Stimulated activated CD8-positive, alpha-beta memory T cell treated with anti-CD3 and anti-CD28 coated beads, Interleukin-2, amount 100 ng/mL, for 48 hours (primary cell): ENCODE measurements at regions not wholly inside any gene's neighbourhood (a gene's known extent, or its start where the extent isn't known, plus 50 kb on each side); places are given as distances from the start of the nearest gene placed in this dataset.

Experiments
- DNase-seq, 2 donors: peaks; one replicate each; pipeline ENCODE4 v3.0.0-alpha.2; 2020; ENCODE audit warnings: low read depth in 2 of 2

DNA sequence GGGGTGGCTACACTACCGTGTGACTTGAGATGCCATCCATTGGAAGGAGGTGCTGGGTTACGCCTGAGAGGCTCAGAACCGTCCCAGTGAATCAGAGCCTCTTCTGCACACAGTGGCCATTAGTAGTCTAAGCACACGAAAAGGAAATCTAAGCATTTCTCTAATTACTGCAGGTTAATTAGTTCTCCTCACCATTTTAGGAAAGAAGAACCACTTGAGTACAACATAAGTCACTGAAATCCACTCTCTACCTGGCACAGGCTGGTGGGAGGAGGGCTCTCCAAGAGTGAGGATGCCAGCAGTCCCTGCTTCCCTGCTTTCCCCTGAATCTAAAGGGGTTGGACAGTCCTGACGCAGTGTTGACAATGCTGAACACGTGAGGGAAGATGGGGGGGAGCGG lies 606.3 kb downstream of the NPHP4 start:
- DNase-seq: no peak

DNA sequence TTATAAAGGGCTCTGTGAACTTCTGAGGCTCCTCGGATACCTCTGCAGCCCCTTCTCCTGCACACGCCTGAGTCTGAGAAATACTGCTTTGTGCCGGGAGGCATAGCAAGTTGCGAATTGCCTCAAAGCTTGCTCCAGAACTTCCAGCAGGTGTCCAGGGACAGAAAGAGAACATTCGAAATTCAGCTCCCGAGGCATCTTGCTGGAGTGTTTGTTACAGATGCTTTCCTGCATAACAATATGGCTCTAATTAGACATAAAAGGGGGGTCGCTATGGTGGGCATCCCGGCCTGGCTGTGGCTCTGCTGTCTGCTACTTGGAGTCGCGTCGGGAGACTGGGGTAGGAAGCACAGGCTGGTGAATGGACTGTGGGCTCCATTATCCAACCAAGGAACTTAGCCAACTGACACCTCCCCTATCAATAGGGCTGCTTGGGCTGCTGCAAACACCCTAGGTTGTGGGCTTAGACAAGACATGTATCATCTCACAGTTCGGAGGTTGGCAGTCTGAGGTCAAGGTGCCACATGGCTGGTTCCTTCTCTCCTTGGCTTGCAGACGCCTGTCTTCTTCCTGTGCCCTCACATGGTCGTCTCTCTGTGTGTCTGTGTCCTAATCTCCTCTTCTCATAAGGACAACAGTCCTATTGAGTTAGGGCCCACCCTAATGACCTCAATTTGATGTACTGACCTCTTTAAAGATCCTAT lies 607.0 kb downstream of the NPHP4 start:
- DNase-seq: no peak

DNA sequence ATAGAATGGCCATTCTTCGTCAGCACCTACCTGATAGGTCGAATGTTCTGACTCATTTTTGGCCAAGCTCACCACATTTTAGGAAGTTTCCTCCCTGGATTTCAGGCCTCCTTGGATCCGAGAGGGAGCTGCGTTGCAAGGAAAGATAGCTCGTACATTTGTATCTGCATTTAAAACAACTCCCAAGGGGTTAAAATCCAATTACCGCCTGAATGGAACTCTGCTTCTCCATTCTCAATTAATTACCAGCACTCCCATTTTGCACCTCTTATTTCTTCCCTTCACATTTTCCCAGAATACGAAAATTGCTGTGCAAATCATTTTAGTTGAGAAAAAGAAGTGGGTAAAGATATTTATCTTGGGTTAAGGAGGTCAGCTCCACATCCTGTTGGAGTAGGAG lies 610.7 kb downstream of the NPHP4 start:
- no peak for DNase-seq

DNA sequence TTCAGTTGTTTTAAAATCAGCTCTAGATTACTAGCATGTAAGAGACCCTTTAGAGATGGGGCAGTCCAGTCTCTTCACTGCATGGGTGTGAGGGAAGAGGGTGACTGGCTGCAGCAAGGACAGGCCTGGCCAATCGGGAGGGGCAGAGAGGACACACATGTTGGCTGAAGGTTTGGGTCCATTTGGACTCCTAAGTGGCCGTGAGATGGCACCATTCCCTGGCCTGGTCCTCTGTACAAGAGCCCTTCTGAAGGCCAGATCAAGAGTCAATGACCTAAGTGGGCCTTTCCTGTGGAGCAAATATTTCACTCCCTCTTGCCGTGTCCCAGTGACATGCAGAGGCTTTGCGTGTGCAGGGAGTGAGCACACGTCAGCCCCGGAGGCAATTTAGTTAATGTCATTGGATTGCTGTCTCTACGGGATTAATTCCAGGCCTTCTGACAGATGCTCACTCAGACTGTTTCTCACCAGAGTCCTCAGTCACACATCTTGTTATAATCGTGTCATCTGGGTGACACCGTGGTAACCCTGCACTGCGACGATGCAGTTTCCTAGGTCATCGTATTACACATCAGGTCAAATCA lies 613.0 kb downstream of the NPHP4 start:
- DNase-seq: no peak

DNA sequence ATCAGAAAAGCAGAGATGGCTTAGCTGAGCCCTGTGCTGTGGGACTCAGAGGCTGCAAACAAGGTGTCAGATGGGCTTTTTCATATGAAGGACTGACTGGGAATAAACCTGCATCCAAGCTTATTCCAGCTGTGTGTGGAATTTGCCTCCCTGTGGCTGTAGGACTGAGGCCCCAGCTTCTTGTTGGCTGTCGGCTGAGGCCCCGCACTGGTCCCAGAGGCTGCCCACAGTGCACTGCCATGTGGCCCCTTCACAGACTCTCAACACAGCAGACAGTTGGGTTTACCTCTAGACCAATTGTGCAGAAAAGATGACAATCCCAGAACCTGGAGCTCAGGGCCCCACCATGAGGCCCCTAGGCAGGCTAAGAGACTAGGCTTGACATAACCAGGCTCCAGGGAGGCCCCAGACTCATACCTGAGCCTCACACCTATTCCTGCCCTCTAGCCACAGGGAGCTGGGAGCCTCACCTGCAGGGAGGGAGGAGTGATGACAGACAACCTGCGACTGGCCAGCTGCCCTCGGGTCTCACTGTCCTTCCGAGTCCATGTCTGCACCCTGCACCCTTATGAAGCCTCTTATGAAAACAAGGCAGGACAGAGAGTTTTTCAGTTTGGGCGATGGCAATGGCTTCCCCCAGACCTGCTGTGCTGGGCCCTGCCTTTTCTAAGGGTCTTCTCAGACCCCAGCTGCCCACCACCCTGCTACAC lies 615.5 kb downstream of the NPHP4 start:
- DNase-seq: no peak

DNA sequence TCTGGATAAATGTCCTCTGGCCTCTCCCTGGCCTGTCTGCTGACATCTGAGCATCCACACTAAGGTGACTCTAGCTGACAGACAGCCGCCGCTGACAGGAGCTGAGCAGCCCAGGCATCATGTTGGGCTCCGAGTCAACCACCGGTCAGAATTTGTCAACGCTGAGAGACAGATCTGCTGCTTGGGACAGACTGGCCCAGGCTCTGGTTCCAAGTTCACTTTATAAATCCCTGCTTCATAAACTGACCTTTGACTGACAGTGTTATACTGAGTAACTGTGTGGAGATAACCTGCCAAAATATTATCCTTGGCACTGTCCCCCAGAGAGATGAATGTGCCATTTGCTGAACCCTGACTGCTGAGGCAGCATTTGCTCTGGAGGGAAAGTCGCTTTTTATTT lies 616.7 kb downstream of the NPHP4 start:
- no peak for DNase-seq

DNA sequence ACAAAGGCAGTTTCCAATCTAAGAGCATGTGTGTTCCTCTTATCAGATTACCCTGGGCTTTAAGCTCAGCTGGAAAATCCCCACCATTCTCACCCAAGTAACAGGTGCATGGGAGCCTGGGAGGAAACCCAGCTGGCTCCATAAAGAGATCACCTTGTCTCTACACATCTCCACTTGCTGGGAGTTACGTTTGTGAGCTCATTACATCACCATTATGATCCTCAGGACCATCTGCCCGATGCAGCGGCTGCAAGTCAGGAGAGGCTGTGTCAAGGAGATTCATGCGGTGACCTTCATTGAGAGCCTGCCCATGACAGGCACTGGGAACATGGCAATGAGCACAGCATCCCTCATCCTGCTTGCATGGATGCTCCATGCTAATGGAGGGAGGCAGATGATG lies 618.0 kb downstream of the NPHP4 start:
- no peak for DNase-seq

DNA sequence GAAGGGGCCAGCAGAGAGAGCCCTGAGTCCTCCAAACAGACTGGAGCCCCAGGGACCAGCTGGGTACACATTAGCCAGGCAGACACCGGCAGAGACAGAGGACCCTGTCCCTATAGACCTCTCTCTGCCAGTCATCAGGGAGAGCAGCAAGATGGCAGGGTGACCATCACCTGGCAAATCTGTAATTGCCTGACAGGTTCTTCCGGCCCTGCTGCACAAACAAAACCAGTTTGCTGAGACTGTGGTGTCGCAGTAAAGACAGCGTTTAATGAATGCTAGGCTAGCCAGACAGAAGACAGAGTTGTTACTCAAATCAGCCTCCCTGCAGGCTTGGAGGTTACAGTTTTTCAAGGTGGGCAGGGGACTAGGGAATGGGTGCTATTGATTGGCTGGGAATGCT lies 618.9 kb downstream of the NPHP4 start:
- no peak for DNase-seq

DNA sequence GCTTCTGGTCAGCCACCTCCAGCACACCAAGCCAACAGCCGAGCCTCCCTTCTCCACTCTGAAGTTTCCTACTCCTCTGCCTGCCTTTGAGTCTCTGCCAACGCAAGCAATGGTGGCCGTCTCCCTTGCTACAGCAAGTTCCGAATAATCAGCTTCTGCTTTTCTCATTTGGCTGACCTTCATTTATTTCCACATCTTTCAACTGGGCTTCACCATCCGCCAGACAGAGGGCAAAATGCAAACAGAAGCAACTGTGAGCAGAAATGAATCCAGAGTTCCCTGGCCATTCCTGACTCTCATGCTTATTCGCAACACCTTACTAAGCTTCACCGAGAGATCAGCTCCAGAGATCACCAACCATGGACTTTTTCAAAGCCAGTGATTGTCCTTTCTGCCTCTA lies 621.0 kb downstream of the NPHP4 start:
- no peak for DNase-seq

DNA sequence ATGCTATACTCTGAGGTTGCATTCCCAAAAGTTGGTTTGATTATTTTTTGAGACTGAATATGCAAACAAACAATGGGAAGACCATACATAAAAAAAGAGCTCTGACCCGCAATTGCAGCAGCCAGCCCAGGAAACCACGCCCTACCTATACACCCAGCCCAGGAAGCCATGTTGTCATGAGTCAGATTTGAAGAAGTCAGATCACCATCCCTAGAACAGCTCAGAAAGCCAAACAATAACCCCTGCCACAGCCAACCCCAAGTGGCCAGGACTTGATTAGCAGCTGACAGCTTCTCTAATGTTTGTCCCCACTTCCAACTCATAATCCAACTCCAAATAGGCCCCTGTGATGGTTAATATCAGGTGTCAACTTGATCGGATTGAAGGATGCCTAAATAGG lies 621.9 kb downstream of the NPHP4 start:
- no peak for DNase-seq

DNA sequence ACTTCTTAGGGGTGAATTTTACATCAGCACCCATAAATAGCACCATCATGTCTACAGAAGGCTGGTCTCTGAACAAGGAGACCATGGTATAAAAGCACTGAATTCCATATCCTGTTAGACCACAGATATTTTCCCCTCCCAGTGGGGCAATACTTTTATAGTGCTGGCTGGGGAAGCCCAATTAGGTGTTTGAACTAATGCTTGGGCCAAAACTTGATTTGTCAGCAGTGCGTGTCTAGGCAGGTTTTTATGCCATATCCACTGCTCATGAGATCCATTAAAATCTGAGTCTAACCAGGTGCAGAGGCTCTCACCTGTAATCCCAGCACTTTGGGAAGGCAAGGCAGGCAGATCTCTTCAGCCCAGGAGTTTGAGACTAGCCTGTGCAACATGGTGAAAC lies 623.0 kb downstream of the NPHP4 start:
- no peak for DNase-seq

DNA sequence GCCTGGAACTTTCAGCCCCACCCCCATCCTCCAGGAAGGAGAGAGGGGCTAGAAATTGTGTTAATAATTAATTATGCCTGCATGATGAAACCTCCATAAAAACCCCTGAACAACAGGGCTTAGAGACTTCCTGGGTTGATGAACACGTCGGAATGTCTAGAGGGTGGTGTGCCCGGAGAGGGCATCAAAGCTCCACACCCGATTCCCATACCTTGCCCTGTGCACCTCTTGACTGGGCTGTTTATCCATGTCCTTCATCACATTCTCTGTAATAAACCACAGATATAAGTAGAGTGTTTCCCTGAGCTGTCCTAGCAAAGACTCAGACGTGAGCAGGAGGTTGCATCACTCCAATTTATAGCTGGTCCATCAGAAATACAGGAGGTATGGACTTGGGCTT lies 624.0 kb downstream of the NPHP4 start:
- no peak for DNase-seq

DNA sequence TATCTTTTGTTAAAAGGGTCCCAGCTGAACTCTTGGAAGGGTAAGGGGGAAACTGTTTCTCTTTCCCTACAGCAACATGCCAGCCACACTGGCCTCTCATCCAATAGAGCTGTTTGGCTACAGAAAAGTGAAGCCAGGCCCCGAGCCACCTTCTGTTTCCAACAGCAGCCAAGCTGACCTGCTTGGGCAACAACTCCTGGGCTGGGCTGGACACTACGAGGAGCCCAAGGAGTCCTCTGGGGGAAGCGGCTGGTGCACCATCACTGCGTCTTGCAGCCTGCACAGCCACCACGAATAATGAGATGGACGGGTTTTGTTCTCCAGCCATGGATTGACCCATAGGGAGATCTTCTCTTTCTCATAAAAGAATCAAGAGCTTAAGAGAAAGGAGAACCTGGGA lies 624.9 kb downstream of the NPHP4 start:
- no peak for DNase-seq

DNA sequence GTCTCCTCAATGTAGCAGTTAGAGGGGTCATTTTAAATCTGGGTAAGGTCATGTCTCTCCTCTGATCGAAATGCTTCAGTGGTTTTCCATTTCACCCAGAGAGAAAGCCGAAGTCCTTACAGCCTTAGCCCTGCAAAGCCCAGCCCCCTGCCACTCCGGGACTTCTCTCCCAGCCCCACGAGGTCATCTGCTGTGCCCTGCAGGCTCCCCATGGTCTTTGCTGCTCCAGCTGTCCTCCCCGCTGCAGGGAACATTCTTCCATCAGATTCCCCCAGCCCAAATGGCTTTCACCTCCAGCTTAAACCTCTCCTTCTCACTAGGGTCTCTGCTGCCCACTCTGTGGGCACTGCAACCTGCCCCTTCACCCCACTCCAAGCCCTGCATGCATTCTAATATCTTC lies 626.5 kb downstream of the NPHP4 start:
- DNase-seq: no peak

DNA sequence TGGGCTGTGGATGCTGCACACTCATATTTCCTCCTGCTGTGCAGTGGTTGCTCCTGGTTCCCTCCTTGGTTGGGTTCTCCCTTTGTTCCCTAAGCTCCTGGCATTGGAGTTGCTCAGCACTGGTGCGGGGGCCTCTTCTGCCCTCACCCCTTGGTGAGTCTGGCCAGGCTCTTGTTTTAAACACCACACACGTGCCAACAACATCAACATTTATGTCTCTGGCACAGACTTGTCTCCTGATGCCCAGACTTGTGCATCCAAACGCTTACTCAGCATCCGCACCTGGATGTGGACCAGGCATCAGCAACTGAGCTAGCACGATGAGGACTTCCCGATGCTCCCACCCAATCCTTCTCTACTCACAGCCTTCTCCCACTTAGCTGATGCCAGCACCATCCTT lies 627.6 kb downstream of the NPHP4 start:
- DNase-seq: no peak

DNA sequence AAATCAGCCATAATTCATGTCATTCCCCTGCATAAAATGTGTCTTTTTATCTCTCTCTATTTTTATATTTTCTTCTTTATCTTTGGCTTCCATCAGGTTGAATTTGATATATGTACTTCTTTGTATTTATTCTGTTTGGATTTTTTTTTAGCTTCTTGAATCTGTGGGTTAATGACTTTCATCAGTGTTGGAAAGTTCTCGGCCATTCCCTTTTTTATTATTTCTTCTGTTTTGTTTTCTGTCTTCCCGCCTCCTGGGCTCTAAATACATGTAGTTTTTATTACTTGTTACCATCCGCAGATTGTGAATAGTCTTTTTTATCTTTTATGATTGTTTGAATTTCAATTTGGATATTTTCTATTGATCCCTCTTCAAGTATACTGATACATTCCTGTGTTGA lies 637.5 kb downstream of the NPHP4 start:
- no peak for DNase-seq

DNA sequence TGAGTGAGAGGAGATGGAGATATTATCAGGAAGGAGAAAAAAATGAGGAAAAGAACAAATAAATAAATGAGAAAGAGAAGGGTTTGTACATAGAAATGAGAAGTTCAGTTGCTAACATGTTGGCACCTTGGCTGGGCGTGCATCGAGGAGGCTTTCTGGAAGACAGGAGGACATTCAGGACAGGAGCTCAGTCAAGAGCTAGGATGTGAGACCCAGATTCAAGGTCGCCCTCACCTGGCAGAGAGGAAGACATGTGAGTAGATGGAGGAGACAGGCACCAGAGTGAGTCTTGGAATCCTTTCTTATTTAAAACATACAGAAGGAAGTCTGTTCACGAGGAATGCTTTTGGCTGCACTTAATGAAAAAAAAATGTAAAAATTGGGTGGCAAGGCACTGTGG lies 640.9 kb downstream of the NPHP4 start:
- no peak for DNase-seq

DNA sequence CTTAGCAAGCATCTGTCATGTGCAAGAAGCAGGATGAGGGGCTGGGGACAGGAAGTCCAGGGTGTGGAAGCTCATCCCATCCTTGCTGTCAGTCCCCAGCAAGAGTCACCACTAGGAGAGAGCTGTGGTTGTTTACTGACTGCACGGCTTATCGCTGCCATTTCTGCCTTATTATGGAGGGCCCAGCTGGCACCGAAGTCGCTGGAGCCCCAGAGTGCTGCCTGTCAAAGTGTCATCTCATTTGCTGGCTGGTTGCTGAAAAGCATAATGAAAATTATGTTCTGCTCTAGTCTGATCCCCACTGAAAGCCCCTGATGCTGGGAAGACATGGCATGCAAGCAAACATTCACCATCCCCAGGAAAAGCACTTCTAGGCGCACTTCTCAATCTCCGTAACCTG lies 642.7 kb downstream of the NPHP4 start:
- DNase-seq: no peak

DNA sequence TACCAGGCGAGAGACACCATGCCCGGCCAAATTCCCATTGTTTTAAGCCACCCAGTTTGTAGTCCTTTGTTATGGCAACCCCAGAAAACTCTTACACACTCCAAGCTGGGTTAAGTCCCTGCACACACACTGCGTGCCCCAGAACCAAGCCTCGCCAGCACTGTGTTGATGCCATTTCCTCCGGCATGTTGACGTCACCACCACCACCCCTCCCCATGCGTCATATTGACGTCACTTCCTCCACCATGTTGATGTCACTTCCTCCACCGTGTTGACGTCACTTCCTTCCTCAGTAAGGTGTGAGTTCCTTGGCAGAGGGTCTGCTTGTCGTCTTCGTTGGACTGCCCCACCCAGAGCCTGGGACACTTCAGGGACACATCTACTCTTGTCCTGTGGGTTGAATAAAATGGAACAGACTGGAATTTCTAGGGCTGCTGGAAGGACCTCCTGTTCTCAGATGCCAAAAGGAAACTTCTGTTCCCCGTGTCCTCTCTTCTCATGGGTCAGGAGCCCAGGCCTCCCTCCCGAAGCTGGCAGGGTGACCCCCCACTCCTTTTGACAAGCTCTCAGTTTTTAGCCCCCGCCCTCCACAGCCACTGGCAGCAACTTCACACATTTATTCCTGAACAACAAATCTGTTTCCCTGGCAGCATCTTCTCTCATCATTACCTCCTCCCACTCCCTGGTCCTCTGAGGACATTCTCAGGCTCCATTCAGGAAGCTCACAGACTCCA lies 643.3 kb downstream of the NPHP4 start:
- no peak for DNase-seq

DNA sequence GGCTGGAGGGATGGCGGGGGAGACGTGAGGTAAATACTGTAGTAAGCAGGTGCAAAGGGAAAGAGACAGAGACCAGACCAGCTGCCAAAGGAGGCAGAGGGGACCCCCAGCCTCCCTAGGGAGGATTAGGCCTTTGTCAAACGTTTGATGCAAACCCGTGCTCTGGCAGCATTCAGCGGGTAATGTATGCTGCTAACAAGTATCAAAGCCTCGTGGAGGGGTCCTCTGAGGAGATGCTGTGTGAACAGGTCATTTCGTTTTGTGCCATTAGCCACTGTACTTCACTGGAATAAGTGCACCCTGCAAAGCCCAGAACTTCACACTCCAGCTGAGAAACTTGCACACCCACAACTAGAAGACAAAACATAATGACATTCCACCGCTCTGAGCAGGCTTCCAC lies 644.5 kb downstream of the NPHP4 start:
- DNase-seq: no peak

DNA sequence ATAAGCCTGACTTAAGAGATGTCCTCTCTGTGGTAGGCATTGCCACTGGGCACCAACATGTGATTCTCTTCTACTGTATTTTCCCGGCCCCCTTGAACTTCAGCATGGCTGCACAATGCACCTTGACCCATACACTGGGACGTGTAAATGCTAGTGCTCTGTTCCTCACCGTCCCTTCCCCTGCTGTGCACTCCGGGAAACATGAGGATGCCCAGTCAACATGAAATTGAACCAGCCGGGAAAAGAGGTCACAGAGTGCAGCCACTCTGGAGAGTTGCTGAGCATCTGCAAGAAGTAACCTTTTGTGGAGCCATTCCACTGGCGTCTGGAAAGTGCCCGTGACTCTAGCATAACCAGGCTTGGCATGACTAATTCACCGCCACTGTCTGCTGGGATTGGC lies 646.7 kb downstream of the NPHP4 start:
- DNase-seq: no peak

DNA sequence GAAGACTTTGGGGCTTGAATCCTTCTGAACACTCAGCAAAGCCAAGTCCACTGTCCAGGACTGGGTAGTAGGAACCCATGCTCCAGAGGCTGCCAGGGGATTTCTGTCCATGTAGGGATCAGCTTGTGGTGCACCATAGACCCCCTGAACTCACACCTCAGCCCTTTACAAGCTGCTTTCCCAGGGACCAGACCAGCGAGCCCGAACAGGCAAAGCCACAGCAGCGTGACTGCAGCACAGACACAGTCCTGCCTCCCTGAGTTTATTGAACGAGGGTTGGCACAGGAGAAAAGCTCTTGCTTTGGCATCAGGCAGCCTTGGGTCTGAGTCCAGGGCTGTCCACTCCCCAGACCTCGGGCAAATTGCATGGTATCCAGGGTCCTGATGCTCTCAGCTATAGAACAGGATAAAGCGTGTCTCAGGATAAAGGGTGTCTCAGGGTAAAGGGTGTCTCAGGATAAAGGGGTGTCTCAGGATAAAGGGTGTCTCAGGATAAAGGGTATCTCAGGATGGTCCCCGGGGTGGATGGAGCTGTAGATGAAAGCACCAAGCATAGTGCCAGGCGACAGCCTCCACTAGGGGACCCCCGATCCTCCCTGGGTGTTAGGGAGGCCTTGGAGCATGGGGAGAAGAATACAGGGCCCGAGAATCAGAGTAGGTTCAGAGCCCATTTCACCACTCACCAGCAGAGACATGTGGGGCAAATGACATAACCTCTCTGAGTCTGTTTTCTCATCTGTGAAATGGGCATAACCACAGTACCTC lies 648.8 kb downstream of the NPHP4 start:
- DNase-seq: no peak
